Kidney epithelial cell (primary cell): ENCODE measurements at regions not wholly inside any gene's neighbourhood (a gene's known extent, or its start where the extent isn't known, plus 50 kb on each side); places are given as distances from the start of the nearest gene placed in this dataset.

ENCODE experiments used
- DNase-seq: peaks from one replicate; pipeline ENCODE4 v3.0.0-alpha.2; 2010; ENCODE audit warnings: low read depth
- H3K27me3 ChIP-seq: 2 replicates; pipeline ENCODE4 v1.6.0; 2011; ENCODE audit warnings: low read length; ENCODE audit not compliant: control insufficient read depth, insufficient read depth
- H3K36me3 ChIP-seq: 2 replicates; pipeline ENCODE4 v1.5.1; 2011; ENCODE audit warnings: low read length; ENCODE audit not compliant: control insufficient read depth, insufficient read depth
- H3K4me3 ChIP-seq: 2 replicates; pipeline ENCODE4 v1.5.1; 2011; ENCODE audit warnings: low read depth, mild to moderate bottlenecking, control low read depth, low read length
- CTCF ChIP-seq: IDR thresholded peaks from 2 replicates; pipeline ENCODE4 v1.5.1; 2011; ENCODE audit warnings: mild to moderate bottlenecking, moderate library complexity, low read length, control low read depth, inconsistent platforms; ENCODE audit not compliant: insufficient read depth, poor library complexity, severe bottlenecking

GRCh38 chr2:187876554-187876953 lies 322.3 kb upstream of the TFPI start:
- TF ChIP-seq CTCF = no peak

GRCh38 chr2:187877391-187877790 lies 323.2 kb upstream of the TFPI start:
- Histone ChIP-seq H3K27me3 (no peaks in the 10 kb centered on the region), H3K4me3 (no peak overlapping the region), H3K36me3 (no peaks in the 10 kb centered on the region)
- DNase-seq = no peak
- TF ChIP-seq CTCF = no peak

More at GRCh38 chr2:187876554-187876953, 322.3 kb upstream of the TFPI start:
- Histone ChIP-seq H3K36me3 (no peaks in the 10 kb centered on the region), H3K4me3 (no peak overlapping the region), H3K27me3 (no peaks in the 10 kb centered on the region)
- DNase-seq = no peak

- no peak for DNase-seq
- H3K4me3 ChIP-seq = no peak overlapping the region
- H3K27me3 ChIP-seq = no peaks in the 10 kb centered on the region
- TF ChIP-seq CTCF = no peak
- H3K36me3 ChIP-seq = no peaks in the 10 kb centered on the region
Measured at GRCh38 chr2:187878112-187878511, 323.9 kb upstream of the TFPI start.

- H3K4me3 ChIP-seq = no peak overlapping the region
- TF ChIP-seq CTCF = no peak
- H3K27me3 ChIP-seq = no peaks in the 10 kb centered on the region
- no peaks in the 10 kb centered on the region for H3K36me3 ChIP-seq
- DNase-seq = no peak
Measured at GRCh38 chr2:187879491-187879890, 325.3 kb upstream of the TFPI start.

GRCh38 chr2:187884003-187884402 lies 329.8 kb upstream of the TFPI start:
- TF ChIP-seq CTCF = no peak
- H3K36me3 ChIP-seq = no peaks in the 10 kb centered on the region
- H3K4me3 ChIP-seq = no peak overlapping the region
- DNase-seq = no peak
- no peaks in the 10 kb centered on the region for H3K27me3 ChIP-seq

GRCh38 chr2:187890690-187891089 lies 336.5 kb upstream of the TFPI start:
- DNase-seq = peak; percentile 21
- H3K36me3 ChIP-seq = no peaks in the 10 kb centered on the region
- no peak for TF ChIP-seq CTCF
- H3K4me3 ChIP-seq = no peak overlapping the region
- no peaks in the 10 kb centered on the region for H3K27me3 ChIP-seq
